ENCODE measurements at regions not wholly inside any gene's neighbourhood (a gene's known extent, or its start where the extent isn't known, plus 50 kb on each side); places are given as distances from the start of the nearest gene placed in this dataset.

DNA sequence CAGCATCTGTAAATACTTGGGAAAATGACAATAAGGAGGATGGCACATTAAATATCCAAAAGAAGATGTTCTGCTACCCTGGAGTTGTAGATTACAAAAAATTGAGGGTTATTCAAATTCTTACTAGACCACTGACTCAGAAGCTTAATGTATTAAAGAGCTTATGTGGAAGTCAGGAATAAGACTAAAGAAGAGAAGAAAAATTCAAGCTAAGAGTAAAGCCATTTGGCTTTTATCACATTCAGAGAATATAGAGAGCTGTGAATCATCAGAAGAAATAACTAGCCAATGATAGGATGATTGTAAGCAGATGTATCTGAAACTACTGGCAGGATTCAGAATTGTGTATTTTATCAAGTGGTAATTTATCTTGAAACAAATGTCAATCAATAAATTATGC lies 237.0 kb downstream of the TBX15 start:
- in situ Hi-C loops (cut with HindIII; ENCODE audit: low pct_unique_long_range_greater_than_20kb, low sequenced_read_pairs), result no loop called here
- no peak for DNase-seq (ENCODE audit: low read depth)

DNA sequence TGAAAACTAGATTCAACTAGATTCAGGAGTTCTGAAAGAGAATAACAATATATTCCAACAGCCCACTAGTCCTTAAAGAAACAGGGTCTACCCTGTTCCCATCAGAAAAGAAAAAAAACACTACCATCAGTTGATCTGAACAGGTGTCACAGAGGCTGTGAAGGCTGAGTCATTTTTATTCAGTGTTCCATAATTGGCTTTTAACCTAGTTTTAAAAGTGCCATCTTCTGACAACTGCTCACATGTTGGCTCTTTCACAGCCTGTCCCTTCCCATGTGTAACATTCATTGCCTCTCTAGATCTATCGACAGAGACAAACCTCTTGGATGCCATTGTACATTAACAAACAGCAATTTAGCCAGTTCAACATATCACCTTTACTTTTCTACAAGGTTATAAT lies 243.7 kb downstream of the TBX15 start:
- in situ Hi-C loops (cut with HindIII; ENCODE audit: low pct_unique_long_range_greater_than_20kb, low sequenced_read_pairs), result no loop called here
- no peak for DNase-seq (ENCODE audit: low read depth)

DNA sequence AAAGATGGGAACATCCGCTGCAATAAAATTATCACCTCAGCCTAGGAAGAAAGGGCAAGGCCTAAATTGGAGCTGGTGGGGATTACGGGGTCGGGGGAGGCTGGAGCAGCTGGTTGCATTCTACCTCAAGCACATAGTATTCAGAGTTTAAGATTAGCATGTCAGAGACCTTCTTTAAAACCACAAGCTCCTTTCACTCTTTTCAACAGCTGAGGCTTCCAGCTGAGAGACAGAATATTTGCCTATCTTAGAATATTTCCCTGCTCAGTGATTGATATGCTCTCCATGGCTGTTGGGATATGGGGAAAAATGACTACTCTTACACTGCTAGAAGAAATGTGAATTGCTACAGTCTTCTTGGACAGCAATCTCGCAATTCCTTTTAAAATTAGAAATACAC lies 248.6 kb downstream of the TBX15 start:
- no peak for DNase-seq (ENCODE audit: low read depth)
- in situ Hi-C loops (cut with HindIII; ENCODE audit: low pct_unique_long_range_greater_than_20kb, low sequenced_read_pairs), result no loop called here

DNA sequence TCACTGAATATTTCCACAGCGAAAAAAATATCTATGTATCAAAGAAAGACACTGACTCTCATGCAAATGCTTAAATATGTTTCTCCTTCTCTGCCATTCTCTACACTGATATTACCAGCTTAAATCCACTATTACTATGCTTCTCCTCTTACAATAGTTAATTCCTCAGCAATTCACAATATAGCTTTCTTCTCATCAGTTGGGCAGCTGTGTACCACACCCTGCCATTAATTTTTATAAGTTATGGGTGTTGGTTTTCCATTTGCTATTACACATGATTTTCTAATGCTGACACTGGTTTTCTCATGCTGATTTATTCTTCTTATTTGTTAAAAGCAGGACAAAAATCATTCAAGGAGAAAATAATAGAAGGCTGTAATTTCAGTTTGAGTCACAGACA lies 251.8 kb downstream of the TBX15 start:
- no peak for DNase-seq (ENCODE audit: low read depth)
- in situ Hi-C loops (cut with HindIII; ENCODE audit: low pct_unique_long_range_greater_than_20kb, low sequenced_read_pairs), result no loop called here

- no peak for DNase-seq (ENCODE audit: low read depth)
- in situ Hi-C loops (cut with HindIII; ENCODE audit: low pct_unique_long_range_greater_than_20kb, low sequenced_read_pairs), result no loop called here
Measured at GRCh38 chr1:118717893-118718292, 270.2 kb downstream of the TBX15 start.

- in situ Hi-C loops (cut with HindIII; ENCODE audit: low pct_unique_long_range_greater_than_20kb, low sequenced_read_pairs), result no loop called here
- no peak for DNase-seq (ENCODE audit: low read depth)
Measured at GRCh38 chr1:118716775-118717174, 271.4 kb downstream of the TBX15 start.

DNA sequence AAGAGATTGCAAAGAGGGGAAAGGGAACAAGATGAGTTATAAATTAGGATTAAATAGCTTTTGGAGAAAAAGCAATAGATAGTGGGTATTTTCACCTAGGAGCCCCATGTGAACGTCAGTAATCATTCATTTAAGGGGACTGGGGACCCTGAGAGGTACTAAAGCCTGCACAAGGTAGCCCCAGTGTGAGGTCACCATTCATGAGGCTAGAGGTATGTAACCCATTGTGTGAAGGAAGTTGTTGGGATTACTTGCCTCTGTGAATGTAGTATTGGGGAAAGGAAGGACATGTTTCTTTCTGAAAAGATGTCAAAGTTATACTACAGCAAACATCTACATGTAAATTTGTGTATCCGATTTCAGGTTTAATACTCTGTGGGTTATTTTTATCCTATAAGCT lies 276.8 kb downstream of the TBX15 start:
- no peak for DNase-seq (ENCODE audit: low read depth)
- in situ Hi-C loops (cut with HindIII; ENCODE audit: low pct_unique_long_range_greater_than_20kb, low sequenced_read_pairs), result no loop called here

DNA sequence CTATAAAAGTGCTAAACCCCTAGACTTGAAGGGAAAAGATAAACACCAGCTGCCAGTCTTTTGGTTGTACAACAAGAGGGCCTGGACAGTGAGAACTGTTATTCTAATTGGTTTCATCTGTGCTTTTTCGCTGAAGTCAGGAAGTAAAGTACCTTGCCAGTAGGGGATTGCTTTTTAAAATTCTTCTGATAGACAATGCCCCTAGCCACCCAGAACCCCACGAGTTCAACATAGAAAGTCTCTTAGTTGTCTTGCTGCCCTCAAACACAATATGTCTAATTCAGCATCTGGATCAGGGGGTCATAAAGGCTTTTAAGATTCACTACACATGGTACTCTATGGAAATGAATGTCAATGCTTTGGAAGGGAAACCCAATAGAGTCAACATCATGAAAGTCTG lies 289.2 kb downstream of the TBX15 start:
- in situ Hi-C loops (cut with HindIII; ENCODE audit: low pct_unique_long_range_greater_than_20kb, low sequenced_read_pairs), result no loop called here
- no peak for DNase-seq (ENCODE audit: low read depth)

- in situ Hi-C loops (cut with HindIII; ENCODE audit: low pct_unique_long_range_greater_than_20kb, low sequenced_read_pairs), result no loop called here
- DNase-seq (ENCODE audit: low read depth), result no peak
Measured at GRCh38 chr1:118692143-118692542, 296.0 kb downstream of the TBX15 start.

- no peak for DNase-seq (ENCODE audit: low read depth)
- in situ Hi-C loops (cut with HindIII; ENCODE audit: low pct_unique_long_range_greater_than_20kb, low sequenced_read_pairs), result no loop called here
Measured at GRCh38 chr1:118688891-118689290, 299.3 kb downstream of the TBX15 start.

- DNase-seq (ENCODE audit: low read depth), result no peak
- in situ Hi-C loops (cut with HindIII; ENCODE audit: low pct_unique_long_range_greater_than_20kb, low sequenced_read_pairs), result no loop called here
Measured at GRCh38 chr1:118661769-118662320, 326.3 kb downstream of the TBX15 start.

DNA sequence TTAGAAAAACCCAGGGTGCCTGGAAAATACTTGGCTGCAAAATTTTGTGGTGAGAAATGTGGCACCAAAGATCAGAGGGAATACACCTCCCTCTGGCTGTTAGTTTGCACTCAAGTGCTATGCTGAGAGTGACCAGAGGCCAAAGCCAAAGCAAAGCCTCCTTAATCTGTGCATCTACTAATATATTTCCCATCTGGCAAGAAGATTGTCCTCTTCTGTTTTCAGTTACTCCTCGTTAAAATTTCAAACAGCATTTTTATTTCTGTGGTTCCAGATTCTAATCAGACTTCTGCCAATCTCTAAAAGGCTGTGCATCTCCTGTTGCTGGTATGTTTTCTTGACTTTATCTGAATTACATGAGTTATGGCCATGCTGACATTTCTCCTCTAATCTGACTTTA lies 327.4 kb downstream of the TBX15 start:
- DNase-seq (ENCODE audit: low read depth), result no peak

GRCh38 chr1:118659646-118660045 lies 328.5 kb downstream of the TBX15 start:
- no peak for DNase-seq (ENCODE audit: low read depth)
- in situ Hi-C loops (cut with HindIII; ENCODE audit: low pct_unique_long_range_greater_than_20kb, low sequenced_read_pairs), result no loop called here

More for the DNA sequence above, 327.4 kb downstream of the TBX15 start:
- in situ Hi-C loops (cut with HindIII; ENCODE audit: low pct_unique_long_range_greater_than_20kb, low sequenced_read_pairs), result no loop called here

- DNase-seq (ENCODE audit: low read depth), result no peak
- in situ Hi-C loops (cut with HindIII; ENCODE audit: low pct_unique_long_range_greater_than_20kb, low sequenced_read_pairs), result no loop called here
Measured at GRCh38 chr1:118650107-118650807, 337.9 kb downstream of the TBX15 start.

DNA sequence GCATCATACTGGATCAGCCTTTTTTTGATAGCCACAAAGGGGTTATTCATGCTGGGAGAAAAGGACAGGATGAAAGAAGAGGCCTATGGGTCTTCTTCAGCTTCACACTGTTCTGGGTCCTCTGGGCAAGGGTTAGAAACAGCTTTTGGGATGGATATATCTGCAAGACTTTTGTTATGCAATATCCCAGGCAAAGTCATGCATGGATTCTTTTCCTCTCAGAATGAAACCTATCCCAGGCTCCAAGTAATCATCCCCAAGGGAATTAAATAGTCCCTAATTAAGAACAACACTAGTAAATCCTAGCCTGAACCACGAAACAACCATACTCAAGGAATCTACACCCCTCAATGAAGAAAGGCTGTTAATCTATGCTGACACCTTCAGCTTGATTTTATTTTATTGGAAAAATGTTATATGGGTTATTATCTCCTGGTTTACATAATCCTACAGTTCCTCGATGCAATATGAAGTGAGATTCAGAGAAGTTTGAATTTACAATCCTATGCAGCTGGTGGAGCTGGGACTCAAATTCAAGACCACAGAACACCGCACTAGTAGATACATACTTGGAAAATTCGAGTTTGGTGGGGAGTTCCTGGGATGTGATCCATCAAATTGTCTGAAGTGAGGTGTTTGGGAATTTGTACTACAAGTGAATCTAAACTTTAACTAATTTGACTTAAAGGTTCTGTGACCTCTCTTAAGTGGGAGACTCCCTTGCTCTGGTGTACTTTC lies 338.6 kb downstream of the TBX15 start:
- DNase-seq (ENCODE audit: low read depth), result no peak
- in situ Hi-C loops (cut with HindIII; ENCODE audit: low pct_unique_long_range_greater_than_20kb, low sequenced_read_pairs), result no loop called here

DNA sequence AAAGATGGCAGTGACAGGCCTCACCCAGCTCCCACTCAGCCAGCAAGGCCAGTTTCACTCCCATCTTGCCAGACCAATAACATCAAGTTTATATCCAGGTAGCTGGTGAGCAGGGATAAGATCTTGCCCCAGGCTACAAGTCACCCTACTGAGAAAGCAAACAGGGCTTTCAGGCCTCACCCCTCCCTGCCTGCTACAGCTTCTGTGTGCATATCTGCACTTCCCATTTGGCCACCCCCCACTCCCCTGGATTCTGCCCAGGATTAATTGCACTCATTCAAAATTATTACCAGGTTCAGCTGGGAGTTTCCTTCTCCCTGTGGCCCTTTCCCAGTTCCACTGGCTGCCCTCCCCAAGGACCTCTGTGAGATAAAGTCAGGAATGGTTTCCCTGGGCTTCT lies 352.1 kb downstream of the TBX15 start:
- no peak for DNase-seq (ENCODE audit: low read depth)
- in situ Hi-C loops (cut with HindIII; ENCODE audit: low pct_unique_long_range_greater_than_20kb, low sequenced_read_pairs), result no loop called here

DNA sequence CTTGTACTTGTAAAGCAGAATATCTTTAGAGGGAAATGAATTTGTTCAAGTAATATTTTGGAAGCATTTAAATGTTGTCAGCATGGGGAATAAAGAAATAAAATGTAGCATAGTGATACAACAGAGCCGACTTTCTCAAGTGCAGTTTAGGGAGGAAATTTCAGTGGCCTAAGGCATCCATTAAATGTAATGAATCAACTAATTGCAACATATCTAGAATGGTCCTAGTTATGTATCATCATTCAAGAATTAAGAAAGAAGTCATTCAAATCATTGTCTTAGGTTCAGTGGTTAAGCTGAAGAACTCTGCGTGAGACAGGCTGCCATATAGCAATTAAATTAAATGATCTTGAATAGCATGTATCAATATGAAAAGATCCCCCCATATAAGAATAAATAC lies 360.7 kb downstream of the TBX15 start:
- in situ Hi-C loops (cut with HindIII; ENCODE audit: low pct_unique_long_range_greater_than_20kb, low sequenced_read_pairs), result no loop called here
- DNase-seq (ENCODE audit: low read depth), result no peak

GRCh38 chr1:118621839-118622238 lies 366.3 kb downstream of the TBX15 start:
- DNase-seq (ENCODE audit: low read depth), result no peak
- in situ Hi-C loops (cut with HindIII; ENCODE audit: low pct_unique_long_range_greater_than_20kb, low sequenced_read_pairs), result no loop called here

DNA sequence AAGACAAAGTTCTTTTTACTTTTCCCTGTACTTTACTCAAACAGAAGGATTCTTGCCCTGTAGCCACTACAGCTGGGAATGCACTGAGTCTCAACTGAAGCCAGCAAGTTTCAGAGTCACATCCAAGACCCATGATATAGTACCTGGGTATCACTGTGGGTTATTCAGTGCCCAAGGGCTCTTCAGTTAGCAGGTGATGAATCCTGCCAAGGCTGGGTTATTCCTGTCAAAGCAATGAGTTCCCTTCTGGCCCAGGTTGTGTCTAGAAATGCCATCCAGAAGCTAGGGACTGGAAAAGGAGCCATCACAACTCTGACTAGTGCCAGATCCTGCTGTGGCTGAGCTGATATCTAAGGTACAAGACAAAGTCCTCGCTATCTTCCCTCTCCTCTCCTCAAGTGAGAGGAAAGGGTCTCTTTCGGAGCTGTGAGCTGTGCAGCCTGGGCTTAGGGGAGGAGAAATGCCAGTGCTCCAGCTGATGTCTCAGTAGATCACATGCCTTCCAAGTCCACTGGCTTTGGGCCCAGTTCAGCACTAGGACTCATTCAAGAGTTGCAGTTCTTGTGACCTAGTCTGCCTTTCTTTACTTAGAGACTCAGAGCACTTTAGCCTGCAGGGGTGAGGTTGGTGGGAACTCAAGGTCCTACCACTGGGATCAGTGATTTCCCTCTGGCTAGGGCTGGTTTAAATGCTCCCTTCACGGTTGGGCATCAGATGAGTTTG lies 369.4 kb downstream of the TBX15 start:
- in situ Hi-C loops (cut with HindIII; ENCODE audit: low pct_unique_long_range_greater_than_20kb, low sequenced_read_pairs), result no loop called here
- no peak for DNase-seq (ENCODE audit: low read depth)

All from Caki2 (cell line).